HG03139 (cell line): ENCODE measurements at regions not wholly inside any gene's neighbourhood (a gene's known extent, or its start where the extent isn't known, plus 50 kb on each side); places are given as distances from the start of the nearest gene placed in this dataset.

Source experiments
- ATAC-seq: cut with Tn5 transposase; IDR thresholded peaks from one replicate; pipeline ENCODE4 v1.9.1; 2021; ENCODE audit not compliant: unreplicated experiment

DNA sequence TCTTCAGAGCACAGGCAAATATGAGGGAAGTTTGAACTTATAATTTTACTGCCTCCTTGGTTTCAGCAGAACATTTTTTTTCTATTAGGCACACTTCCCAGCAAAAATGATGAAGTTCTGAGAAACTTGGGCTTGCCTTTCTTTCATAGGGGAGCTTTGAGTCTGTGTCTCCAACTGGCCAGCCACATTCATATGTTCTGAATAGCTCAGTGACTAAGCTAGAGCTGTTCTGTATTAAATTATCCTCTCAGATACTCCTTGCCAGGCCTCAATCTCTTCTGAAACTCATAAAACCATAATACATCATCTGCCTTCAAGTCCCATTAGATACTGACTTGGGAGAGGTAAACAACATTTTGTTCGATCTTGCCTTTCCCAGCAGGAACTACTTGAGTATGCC is 476.5 kb downstream of the GPAM start:
- ATAC-seq: no peak

DNA sequence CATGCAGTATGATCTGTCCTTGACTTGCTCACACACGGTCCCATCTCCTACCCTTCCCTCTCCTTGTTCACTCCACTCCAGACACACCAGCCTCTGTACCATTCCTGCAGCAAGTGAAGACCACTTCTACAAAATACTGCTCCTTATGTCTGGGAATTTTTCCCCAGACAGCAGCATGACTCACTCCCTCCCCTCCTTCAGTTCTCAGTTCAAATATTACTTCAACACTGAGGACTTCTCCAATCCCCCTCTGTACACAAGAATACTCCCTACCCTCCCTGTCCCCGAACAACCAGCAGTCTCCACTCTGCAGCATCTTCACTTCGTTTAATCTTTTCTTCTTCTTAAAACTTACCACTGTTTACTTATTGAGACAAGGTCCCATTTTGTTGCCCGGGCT is 474.0 kb downstream of the GPAM start:
- ATAC-seq: no peak

DNA sequence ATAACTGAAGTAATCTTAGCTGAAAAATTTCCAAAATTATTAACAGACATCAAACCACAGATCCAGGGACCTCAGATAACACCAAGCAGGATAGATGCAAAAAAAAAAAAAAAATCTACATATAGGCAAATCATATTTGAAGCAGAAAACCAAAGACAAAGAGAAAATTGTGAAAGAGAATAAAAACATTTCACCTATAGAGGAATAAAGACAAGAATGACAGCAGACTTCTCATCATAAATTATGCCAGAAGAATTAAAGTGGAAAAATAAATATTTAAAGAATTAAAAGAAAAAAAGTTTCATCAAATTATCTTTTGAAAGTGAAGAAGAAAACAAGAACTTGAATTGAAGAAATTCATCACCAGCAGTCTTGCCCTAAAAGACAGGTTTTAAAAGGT is 467.5 kb downstream of the GPAM start:
- ATAC-seq: no peak

DNA sequence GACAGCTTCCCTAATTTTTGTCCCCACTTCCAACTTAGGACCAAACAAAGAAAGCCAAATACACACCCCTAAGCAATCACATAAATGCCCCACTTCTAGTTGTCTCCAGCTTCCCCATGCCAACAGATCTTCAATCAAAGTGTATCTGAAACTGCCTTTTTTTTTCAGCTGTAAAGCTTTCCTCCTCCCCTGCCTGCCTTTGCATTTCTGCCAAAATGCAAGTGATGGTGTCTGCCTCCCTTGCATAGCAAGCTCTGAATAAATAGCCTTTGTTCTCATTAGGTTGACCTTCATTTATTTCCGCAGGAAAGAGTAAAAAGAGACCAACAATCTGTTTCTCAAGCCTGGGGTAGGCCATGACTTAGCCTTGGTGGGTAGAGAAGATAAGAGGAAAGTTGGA is 459.4 kb downstream of the GPAM start:
- ATAC-seq: no peak

DNA sequence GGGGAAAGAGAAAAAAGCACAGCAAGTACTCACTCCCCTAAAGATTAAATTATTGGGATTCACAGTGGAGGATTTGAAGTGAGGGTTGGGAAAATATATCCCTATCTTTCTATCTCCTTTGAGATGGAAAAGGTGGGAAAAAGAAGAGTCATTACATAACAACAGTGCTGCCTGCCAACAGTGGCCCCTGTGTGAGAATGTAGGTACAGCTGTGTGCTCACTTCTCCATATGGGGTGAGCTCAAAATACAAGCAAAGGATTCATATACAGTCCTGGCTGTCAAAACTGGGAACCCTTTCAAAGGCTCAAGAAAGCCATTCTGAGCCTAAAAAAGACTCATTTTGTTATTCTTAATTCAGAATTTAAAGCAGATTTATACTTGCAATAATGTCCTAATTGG is 458.5 kb downstream of the GPAM start:
- ATAC-seq: no peak

DNA sequence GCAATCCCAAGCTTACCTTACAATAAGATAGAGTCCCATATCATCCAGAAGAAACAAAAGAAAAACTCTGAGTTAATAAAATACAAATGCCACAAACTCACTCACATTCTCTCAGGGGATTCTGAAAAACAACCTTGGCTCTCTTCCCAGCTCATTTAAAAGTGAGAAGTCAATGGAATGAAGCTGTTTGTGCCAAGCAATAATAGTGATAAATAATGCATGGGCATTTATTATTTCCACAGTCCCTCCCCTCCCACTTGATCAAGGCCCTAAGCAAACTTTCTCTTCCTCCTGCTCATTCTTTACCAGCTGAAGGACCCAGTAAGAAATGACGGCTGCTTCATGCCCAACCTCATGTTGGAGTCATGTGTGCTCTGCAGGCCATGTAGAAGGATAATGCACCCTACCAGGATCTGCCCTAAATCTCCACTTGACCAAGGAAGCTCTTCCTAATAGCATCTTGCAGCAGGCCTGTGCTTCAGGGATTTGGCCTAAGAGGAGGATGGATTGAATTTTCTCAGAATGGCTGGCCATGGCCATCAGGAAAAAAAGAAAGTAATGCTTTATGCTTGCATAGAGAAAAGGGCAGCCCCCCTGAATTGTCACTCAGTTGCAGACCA is 451.3 kb downstream of the GPAM start:
- ATAC-seq: no peak

DNA sequence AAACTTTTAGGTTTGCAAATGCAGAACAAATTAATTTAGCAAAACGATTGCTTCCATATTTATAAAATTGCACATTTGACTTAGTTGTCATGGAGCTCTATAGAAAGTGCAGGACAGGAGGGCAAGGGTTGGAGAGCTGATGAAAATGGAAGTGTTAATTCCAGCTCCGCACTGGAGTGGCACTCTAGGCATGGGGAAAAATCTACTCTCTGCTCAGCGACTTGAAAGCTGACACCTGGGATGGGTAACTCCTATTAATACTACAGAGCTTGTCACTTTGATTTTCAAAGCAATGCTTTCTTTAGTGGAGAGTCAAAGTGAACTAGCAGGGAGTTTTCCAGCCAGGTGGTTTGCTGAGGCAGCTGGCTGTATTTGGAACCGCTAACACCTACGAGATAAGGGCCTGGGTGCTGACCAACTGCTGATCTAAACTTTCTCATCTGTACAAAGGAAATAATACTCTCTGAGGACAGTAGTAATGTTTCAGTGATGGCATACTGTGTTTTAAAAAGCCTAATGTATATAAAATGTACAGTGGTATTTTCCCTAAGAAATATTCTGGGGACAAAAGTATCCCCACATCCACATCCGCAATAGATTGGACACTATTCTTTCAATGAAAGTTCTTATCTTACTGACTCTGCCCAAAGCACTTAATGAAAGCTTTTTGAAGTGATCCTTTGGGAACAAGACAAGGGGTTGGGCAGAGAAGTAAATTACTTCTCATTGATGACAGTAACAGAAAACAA is 444.3 kb downstream of the GPAM start:
- ATAC-seq: no peak

DNA sequence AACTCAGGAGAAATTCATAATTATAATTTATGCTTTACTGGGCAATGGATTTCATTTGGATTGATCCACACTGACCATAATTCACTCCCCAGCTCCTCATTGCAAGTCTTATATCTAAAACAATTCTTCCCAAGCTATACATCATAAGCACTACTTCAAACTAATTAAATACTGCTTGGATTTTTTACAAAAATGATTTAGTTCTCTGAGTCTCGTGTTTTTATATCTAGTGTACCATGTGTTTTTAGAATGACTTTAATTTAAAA is 443.8 kb downstream of the GPAM start:
- no peak for ATAC-seq

DNA sequence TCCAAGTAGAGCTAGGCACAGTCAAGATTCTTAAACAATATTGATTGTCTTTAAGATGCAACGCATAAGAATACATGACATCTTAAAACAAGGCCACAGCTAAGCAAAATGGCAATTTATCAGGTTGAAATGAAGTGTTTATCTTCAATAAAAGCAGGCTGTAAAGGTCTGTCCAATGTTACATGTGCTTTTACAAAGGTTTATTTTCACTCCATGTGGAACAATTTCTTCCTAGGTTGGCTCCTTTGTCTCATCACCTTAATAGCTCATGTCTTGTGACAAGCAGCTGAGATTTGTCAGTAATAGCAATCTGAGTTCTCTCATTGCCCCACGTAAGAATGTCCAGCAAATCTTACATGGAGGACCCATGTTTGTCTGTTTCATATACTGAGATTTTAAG is 437.6 kb downstream of the GPAM start:
- ATAC-seq: no peak

DNA sequence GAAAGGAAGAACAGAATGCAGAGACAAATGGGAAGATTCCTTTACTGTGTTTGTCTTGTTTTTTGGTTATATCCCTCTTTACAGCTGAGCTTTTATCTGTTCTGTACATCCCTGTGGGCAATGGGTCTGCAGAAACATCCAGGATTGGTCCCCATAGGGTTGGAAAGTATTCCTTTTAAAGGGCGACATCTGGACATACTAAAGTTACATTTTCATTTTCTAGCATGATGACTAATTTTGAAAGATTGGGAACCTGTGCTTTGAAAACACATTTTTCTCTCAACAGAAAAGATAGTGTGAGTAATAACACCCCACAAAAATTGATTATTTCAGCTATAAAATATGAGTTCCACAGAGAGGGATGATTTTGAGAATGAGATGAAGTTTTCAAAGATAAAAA is 435.8 kb downstream of the GPAM start:
- no peak for ATAC-seq

DNA sequence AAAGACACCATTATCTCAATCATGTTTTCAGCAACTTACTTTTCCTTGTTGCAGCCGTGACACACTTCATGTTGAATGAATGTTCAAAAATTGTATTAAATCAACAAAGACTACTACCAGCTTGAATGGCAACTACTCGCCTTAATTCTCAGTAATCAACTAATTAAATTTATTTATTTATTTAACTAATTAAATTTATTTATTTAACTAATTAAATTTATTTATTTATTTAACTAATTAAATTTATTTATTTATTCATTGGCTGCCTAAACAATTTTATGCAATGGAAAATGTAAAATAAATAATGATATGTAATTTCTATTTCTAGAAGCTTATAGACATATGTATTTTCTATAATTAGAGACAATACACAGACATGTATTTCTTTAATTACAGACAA is 435.4 kb downstream of the GPAM start:
- no peak for ATAC-seq

DNA sequence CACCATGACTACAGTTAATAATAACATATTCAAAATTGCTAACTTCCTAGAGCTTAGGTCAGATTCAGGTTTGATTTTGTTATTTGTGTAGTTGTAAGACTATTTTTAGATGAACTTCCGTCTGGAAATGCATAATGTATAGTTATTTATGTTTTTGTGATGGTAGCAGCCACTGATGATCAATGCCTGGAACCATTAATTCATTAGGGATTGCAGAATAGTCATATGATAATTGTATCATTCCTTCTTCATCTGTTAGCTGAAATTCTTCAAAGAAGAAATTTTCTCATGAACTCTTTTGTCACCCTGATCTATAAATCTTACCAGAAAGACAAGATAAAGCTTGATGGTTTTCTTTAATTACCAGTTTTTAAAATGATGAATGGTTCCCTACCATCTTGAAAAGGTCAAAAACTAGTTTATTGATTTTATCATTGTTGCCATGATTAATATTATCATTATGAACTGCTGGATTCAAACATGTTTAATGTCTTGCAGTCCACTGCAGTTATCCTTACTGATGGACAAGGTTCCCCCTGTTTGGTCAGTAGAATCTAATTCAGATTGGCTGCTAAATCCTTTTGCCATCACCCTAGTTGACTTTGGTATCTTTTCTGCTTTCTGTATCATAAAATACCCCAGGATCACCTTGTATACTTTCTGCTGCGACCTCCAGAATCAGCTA is 433.3 kb downstream of the GPAM start:
- ATAC-seq: no peak

DNA sequence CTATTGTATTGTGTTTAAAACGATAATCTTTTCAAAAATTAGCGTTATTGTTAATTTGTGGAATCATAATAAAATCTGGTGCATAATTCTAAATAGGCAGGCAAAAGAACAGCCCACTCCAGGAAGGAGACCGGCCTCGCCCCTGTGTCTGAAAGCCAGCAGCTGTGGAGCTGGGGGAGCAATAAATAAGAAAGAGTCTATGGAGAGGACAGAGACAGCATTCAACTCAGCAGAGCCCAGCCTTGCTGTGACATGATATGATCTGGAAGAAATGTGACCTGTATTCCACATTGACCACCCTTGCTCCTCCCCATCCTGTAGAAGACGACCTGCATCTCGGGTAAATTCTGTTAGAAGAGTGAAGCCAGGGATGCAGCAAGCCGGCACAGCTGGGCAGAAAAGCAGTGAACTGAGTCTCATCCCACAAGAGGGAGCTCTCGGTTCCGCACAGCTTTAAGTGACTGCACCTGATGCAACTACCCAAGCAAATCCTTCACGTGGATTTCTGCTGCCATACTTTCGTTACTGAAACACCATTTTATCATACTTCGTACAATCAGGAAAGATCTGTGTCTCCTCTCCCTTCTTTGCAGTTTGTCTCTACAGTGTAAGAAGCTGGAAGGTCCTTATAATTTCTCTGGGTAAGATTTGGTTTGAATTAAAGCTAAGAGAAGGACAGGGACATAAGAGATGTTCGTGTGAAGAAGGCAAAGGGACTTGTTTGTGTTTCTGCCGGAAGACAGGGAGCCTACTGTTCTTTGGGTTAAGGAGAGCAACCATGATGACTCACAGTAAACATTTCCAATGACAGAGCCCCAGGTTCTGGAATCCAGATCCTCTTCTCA is 427.1 kb downstream of the GPAM start:
- ATAC-seq: peak; percentile 68

DNA sequence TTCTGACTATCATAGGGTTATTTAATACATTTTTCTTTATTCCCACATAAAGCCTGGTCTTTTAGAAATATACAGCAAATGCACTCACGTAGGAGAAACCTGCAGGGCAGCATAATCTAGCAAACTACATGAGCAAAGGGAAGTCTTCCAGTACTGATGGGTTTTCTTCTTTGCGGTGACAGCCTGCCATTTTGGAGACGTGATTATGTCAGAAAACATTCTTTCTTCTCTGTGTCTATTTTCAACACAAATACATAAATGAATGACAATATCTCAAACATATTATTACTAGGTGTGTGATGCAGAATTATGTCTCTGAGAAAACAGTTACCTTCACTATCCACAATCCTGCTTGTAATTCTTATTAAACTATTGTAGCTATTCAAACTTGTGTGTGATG is 425.0 kb downstream of the GPAM start:
- no peak for ATAC-seq

DNA sequence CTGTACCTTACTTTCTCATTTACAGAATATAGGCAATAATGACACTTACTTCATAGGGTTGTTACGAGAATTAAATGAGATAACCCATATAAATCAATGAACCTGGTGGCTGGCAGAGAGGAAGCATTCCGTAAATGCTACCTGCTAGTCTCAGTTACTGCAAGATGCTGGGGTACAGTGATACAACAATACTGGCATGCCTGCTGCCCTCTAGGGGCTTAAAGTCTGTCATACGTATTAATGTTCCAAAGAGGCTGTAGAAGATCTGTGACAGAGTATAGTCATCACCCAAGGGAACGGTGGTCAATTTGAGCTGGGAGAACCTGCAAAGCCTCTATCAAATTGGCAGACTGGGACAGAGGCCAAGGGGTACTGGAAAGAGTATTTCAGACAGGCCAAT is 421.5 kb downstream of the GPAM start:
- no peak for ATAC-seq

DNA sequence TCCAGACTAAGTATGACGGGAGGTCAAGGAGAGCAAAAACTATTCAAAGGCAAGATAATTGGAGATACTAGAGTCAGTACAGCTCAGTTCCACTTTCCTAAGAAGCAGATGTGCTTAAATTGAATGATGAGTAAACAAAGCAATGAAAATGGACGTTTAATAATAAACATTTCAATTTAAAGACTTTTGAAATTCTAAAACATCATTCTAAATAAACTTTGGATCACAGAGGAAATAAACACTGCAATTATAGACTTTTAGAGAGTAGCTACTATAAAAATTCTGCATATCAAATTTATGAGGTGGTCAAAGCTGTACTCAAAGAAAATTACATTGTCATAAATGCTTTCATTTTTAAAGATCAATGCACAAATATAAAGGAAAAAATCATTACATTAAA is 418.3 kb downstream of the GPAM start:
- ATAC-seq: no peak

DNA sequence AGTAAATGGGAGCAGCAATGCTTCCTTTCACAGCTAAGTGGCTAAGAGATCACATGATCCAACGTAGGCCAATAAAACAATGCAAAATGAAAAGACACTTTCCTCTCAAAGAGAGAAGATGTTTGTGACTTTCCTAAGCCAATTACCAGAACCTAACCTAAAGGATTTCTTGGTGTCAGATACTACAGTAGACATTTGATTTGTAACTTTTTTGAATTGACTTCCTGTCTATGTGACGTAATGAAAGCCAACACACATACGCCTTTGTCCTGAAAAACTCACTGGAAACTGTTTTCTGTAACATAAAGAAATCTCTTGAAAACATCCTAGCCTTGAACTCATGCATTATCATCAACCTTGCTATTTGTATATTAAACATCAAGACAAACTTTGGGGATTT is 417.1 kb downstream of the GPAM start:
- ATAC-seq: no peak

DNA sequence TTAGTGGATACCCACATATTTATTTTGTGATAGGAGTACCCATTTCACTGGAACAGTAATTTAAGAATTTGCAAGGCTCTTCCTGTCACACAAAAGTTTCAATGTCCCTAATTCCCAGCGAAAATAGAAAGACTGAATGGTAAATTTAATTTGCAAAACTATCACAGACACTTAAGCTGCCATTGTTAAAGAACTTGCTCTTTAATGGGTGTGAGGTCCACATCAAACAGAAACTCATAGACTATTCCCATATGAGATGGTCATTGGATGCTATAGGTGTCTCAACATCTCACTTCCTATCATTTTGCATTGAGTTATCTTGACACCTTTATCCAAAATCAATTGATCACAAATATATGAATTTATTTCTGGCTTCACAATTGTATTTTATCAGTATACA is 415.9 kb downstream of the GPAM start:
- ATAC-seq: no peak

DNA sequence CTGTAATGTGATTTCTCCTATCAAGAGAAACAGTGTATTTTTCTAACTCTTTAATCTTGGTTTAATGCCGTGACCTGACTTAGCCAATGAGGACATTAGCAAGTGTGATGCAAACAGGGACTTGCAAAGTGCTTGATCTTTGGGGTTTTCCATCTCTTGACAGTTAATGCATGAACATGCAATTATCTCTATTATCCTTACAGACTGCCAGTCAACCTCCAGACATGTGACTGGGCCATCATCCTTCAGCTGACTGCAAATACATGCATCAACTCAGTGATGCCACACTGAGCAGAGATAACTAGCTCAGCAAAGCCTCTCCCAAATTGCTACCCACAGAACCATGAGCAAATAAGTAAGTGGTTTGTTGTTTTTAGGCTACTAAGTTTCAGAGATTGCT is 409.6 kb downstream of the GPAM start:
- ATAC-seq: no peak

DNA sequence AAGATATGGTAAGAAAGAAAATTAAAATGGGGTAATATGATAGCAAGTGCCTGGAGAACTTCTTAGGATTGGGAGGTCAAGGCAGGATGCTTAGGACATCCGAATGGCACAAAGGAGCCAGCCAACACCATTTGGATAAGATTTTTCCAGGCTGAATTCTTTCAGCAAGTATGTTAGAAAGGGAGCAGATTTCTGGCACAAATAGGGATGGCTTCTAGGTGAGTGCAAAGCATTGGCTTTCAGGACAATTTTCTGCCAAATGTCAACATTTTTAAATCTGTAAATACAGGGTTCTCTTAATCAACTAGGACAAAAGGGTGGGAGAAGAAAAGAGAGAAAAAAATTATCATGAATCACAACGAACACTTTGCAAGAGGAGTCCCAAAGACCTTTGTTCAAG is 409.1 kb downstream of the GPAM start:
- no peak for ATAC-seq

DNA sequence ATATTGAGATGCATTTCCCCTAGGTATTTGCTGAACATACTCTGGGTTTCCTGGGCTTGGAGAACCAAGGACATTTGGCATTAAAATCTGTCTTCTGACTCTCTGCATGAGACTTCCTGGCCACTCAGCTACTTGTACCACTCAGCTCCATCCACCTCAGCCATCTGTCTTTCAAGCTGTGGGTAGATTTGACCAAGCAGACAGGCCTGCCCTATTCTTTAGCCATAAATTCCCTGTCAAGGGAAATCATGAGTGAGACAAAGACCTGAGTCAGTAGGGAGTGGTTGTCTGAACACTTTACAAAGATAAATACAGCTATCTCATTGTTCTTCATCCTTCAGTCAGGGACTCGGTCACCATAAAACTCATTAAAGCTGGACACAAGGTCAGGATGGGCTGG is 399.1 kb downstream of the GPAM start:
- no peak for ATAC-seq

DNA sequence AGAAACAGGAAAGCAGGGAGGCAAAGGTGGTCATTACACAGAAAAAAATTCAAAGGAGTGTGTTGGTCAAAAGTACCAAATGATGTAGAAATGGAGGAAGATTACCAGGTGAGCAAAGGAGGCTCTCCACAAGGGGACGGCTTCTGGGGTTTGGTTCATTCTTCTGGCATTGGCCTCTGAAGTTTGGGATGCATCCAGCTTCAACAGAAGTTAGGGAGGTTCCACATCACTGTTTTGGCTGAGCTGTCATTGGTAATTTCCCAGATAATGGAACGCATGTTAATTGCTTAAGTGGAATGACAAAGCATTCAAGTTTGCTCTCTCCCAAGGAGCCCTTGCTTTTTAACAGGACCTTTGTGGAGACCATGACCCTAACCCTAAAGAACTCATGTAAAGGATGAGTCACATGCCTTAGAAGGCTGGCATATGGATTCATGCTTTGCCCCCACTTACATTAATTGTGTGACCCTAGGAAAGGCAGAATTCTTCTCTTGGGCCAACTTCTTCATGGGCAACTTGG is 398.6 kb downstream of the GPAM start:
- ATAC-seq: no peak
